OCI-LY3 (cell line): ENCODE measurements at regions not wholly inside any gene's neighbourhood (a gene's known extent, or its start where the extent isn't known, plus 50 kb on each side); places are given as distances from the start of the nearest gene placed in this dataset.

ENCODE experiments used
- H2AFZ ChIP-seq: fragments of 200-600, 300-600 bp; shearing (Covaris generic); 2 replicates; pipeline ENCODE4 v1.6.0; 2014; ENCODE audit warnings: antibody characterized with exemption, low read depth, low read length
- H3K27ac ChIP-seq: fragments of 200-600, 300-600 bp; sonication (generic); 2 replicates; pipeline ENCODE4 v1.5.1; 2014; ENCODE audit warnings: mild to moderate bottlenecking, low read length, moderate library complexity, mixed read lengths
- H3K27me3 ChIP-seq: fragments of 200-600, 300-600 bp; sonication (generic); 2 replicates; pipeline ENCODE4 v1.6.1; 2014; ENCODE audit warnings: low read depth, low read length, mixed read lengths
- H3K36me3 ChIP-seq: fragments of 200-600, 300-600 bp; sonication (generic); replicated peaks from 2 replicates; pipeline ENCODE3; 2014; ENCODE audit warnings: low read depth, low read length, mixed read lengths
- H3K4me1 ChIP-seq: fragments of 300-600, 200-600 bp; sonication (generic); 2 replicates; pipeline ENCODE4 v1.6.1; 2014; ENCODE audit warnings: low read length, mixed read lengths
- H3K4me2 ChIP-seq: fragments of 200-600, 300-600 bp; sonication (generic); 2 replicates; pipeline ENCODE4 v1.6.1; 2014; ENCODE audit warnings: low read length, mixed read lengths
- H3K4me3 ChIP-seq: fragments of 300-600, 200-600 bp; sonication (generic); 2 replicates; pipeline ENCODE4 v1.5.1; 2014; ENCODE audit warnings: antibody characterized with exemption, mild to moderate bottlenecking, low read length, moderate library complexity
- H3K79me2 ChIP-seq: fragments of 300-600, 200-600 bp; shearing (Covaris generic); 2 replicates; pipeline ENCODE4 v1.6.1; 2014; ENCODE audit warnings: mild to moderate bottlenecking, low read length, mixed read lengths
- H3K9ac ChIP-seq: fragments of 300-600, 200-600 bp; shearing (Covaris generic); 2 replicates; pipeline ENCODE4 v1.6.0; 2014; ENCODE audit warnings: mild to moderate bottlenecking, low read length, moderate library complexity
- H3K9me3 ChIP-seq: fragments of 200-600, 300-600 bp; shearing (Covaris generic); 2 replicates; pipeline ENCODE4 v1.6.1; 2014; ENCODE audit warnings: low read length, mixed read lengths; ENCODE audit not compliant: insufficient read depth
- H4K20me1 ChIP-seq: fragments of 200-600, 300-600 bp; sonication (generic); 2 replicates; pipeline ENCODE4 v1.6.1; 2016; ENCODE audit warnings: low read length, mixed read lengths; ENCODE audit not compliant: insufficient read depth
- CTCF ChIP-seq: fragments of 200-600, 300-600 bp; sonication (generic); IDR thresholded peaks from 2 replicates; pipeline ENCODE4 v1.5.1; 2014; ENCODE audit warnings: antibody characterized with exemption, low read length, low read depth
- EZH2phosphoT487 ChIP-seq: fragments of 200-600 bp; shearing (Covaris generic); IDR thresholded peaks from 2 replicates; pipeline ENCODE4 v1.6.1; 2018; ENCODE audit warnings: antibody characterized with exemption, mixed run types, low read depth

- H3K4me1 ChIP-seq, result no peaks in the 10 kb centered on the region
- no peak overlapping the region for H3K27ac ChIP-seq
- no peak overlapping the region for H2AFZ ChIP-seq
- H3K79me2 ChIP-seq, result no peaks in the 10 kb centered on the region
- H3K9ac ChIP-seq, result no peak overlapping the region
- H3K36me3 ChIP-seq, result no peaks in the 10 kb centered on the region
- no peaks in the 10 kb centered on the region for H3K27me3 ChIP-seq
- H4K20me1 ChIP-seq, result no peaks in the 10 kb centered on the region
- H3K4me3 ChIP-seq, result no peak overlapping the region
- H3K9me3 ChIP-seq, result no peaks in the 10 kb centered on the region
- TF ChIP-seq CTCF (no peak), EZH2phosphoT487 (no peak)
- no peak overlapping the region for H3K4me2 ChIP-seq
These were observed 175.9 kb downstream of the SOX4 start for GRCh38 chr6:21769405-21769861.

- no peak overlapping the region for H3K9ac ChIP-seq
These were observed 176.4 kb downstream of the SOX4 start for GRCh38 chr6:21769968-21770367.

GRCh38 chr6:21771626-21772320, 178.2 kb downstream of the SOX4 start:
- no peaks in the 10 kb centered on the region for H3K4me1 ChIP-seq
- no peak overlapping the region for H3K4me3 ChIP-seq
- H3K9ac ChIP-seq, result no peak overlapping the region
- no peak for TF ChIP-seq EZH2phosphoT487
- no peak for TF ChIP-seq CTCF
- no peaks in the 10 kb centered on the region for H3K27me3 ChIP-seq
- no peak overlapping the region for H3K27ac ChIP-seq
- no peak overlapping the region for H2AFZ ChIP-seq
- no peak overlapping the region for H3K4me2 ChIP-seq
- H3K36me3 ChIP-seq, result no peaks in the 10 kb centered on the region
- no peaks in the 10 kb centered on the region for H3K79me2 ChIP-seq
- no peaks in the 10 kb centered on the region for H4K20me1 ChIP-seq
- no peaks in the 10 kb centered on the region for H3K9me3 ChIP-seq

More at GRCh38 chr6:21769968-21770367, 176.4 kb downstream of the SOX4 start:
- Histone ChIP-seq H3K27ac (no peak overlapping the region), H3K79me2 (no peaks in the 10 kb centered on the region), H4K20me1 (no peaks in the 10 kb centered on the region), H3K27me3 (no peaks in the 10 kb centered on the region), H3K4me3 (no peak overlapping the region), H3K36me3 (no peaks in the 10 kb centered on the region), H3K9me3 (no peaks in the 10 kb centered on the region), H3K4me2 (no peak overlapping the region), H2AFZ (no peak overlapping the region), H3K4me1 (no peaks in the 10 kb centered on the region)
- TF ChIP-seq CTCF, result no peak

GRCh38 chr6:21772477-21772876, 178.9 kb downstream of the SOX4 start:
- Histone ChIP-seq H3K4me1 (no peaks in the 10 kb centered on the region), H3K36me3 (no peaks in the 10 kb centered on the region), H3K4me3 (no peak overlapping the region), H2AFZ (no peak overlapping the region), H3K9ac (no peak overlapping the region), H3K27me3 (no peaks in the 10 kb centered on the region), H4K20me1 (no peaks in the 10 kb centered on the region), H3K79me2 (no peaks in the 10 kb centered on the region), H3K27ac (no peak overlapping the region), H3K4me2 (no peak overlapping the region), H3K9me3 (no peaks in the 10 kb centered on the region)
- TF ChIP-seq CTCF, result no peak
- no peak for TF ChIP-seq EZH2phosphoT487
